ENCODE measurements at regions not wholly inside any gene's neighbourhood (a gene's known extent, or its start where the extent isn't known, plus 50 kb on each side); places are given as distances from the start of the nearest gene placed in this dataset.
"Not testable (repeated sequence)": the region's sequence is repeated elsewhere in the genome, so short reads cannot be mapped to it uniquely, and the experiment has no call there.

DNA sequence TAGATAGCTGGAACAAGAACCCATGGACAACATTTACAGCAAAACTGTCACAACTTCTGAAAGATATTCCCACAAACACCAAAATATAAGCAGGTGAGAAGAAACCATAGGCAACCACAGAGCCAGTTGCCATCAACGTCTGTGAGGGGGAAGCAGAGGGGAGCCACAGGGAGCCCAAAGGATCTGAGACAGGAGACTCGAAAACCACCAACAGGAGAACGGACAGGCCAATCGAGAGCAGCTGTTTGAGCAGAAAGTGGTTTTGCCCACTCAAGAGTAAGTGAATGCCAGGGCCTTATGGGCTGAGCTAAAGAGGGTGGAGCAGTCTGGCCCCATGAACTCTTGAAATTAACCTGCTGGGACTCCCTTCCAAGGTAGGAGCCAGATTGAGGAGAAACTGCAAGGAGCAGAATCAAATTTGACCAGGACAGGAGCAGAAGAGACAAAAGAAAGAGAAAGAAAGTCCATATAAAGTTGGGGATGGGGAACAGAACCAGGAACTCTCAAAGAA, 195.4 kb downstream of the ANKRD60 start:
- no peak for DNase-seq

DNA sequence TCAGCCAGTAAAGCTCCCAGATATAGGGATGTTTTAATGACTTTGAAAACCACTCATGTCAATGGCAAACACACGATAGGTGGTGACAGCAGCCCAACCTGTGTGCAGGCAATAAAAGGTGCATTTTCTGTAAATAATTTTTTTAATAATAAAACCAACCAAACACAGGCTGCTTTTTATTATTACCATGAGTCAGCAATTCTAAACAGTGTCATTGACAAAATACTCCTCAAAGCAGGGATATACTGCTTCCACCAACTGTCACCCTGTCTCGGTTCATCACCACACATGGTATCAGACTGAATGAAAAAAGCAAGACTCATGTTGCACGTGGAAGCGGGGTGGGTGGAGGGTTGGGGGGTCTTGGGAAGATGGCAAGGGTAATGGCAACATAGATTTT, 195.9 kb downstream of the ANKRD60 start:
- no peak for DNase-seq

GRCh38 chr20:58031350-58031749, 197.1 kb downstream of the ANKRD60 start:
- not testable (repeated sequence) for DNase-seq

- DNase-seq = no peak
Measured at GRCh38 chr20:58028123-58028522, 200.3 kb downstream of the ANKRD60 start.

GRCh38 chr20:58026361-58026760, 202.1 kb downstream of the ANKRD60 start:
- no peak for DNase-seq

- DNase-seq = no peak
Measured at GRCh38 chr20:58025233-58025632, 203.2 kb downstream of the ANKRD60 start.

DNA sequence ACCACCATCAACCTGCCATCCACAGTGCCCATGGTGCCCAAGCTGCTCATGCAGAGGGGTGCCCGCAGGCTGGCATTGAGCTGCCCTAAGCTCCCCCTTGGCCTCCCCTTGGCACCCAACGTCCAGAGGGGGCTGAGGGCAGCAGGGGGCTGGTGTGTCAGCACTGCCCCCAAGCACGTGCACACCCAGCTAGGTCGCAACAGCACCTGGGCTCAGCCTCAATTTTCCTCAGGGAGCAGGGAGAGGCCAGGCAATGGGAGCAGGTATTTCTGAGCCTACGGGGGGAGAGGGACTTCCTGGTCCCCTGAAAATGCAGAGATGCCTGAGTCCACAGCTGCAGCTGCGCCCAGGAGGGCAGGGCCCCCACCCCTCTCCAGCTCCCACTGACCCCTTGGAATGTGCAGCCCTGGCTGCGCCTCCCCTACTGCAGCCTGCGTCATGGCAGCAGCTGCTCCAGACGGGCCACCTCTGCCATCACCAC, 204.2 kb downstream of the ANKRD60 start:
- no peak for DNase-seq

GRCh38 chr20:58023781-58024180, 204.7 kb downstream of the ANKRD60 start:
- DNase-seq = no peak

DNA sequence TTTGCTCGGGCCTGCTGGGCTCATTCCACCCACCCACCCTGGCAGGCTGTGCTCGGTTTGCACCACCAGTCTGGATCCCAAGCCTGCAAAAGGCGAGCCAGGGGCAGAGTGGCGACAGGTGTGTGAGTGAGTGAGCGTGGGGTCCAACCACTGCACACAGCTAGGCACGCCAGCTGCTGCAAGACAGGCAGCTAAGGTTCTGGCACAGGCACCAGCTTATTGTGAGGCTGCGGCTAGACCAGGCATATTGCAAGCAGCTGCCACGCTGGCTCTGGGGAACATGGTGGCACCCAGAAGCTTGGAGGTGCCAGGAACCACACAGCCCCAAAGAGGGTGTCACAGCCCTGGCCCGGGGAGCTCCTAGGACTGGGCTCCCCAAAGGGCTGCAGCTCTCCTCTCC, 205.1 kb downstream of the ANKRD60 start:
- DNase-seq = no peak

GRCh38 chr20:58022711-58023110, 205.7 kb downstream of the ANKRD60 start:
- DNase-seq = no peak

GRCh38 chr20:58021481-58021880, 207.0 kb downstream of the ANKRD60 start:
- no peak for DNase-seq

GRCh38 chr20:58020656-58021454, 207.6 kb downstream of the ANKRD60 start:
- no peak for DNase-seq

DNA sequence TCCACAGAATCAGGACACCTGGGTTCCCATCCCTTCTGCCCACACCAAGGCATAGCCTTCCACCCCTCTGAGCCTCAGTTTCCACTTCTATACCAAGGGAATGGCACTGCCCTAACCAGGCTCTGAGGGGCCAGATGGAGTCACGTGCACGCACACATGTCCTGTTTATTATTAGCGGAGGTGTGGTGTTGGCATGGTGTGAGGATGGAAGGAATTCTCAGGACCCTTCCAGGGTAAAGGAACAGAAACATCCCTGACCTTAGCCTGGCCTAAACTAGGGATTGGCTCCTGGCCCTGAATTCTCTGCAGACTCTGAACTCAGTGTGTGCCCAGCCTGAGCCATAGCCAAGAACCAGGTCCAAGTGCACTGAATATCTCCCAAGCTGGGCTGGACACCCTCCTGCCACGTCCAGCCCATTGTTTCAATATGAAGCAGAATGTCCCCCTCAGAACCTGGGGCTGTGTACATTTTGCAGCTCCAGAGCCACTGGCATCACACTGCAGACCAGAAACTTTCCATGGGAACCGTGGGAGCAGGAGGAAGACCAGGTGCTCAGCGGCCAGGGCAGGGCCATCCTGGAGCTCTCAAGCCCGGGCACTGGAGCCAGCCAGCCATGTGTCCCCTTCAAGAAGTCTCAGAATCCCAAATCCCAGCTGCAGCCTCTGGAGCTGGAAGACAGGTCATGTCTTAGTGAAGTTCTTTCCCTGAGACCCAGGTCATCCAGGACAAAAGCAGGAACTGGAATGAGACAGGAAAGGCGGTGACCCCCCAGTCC, 208.4 kb downstream of the ANKRD60 start:
- no peak for DNase-seq

- no peak for DNase-seq
Measured at GRCh38 chr20:58019027-58019849, 209.2 kb downstream of the ANKRD60 start.

GRCh38 chr20:58018590-58018989, 209.9 kb downstream of the ANKRD60 start:
- no peak for DNase-seq

- DNase-seq = no peak
Measured at GRCh38 chr20:58017970-58018530, 210.4 kb downstream of the ANKRD60 start.

GRCh38 chr20:58017231-58017969, 211.1 kb downstream of the ANKRD60 start:
- no peak for DNase-seq

- DNase-seq = no peak
Measured at GRCh38 chr20:58016779-58017178, 211.7 kb downstream of the ANKRD60 start.

- no peak for DNase-seq
Measured at GRCh38 chr20:58014628-58015315, 213.7 kb downstream of the ANKRD60 start.

GRCh38 chr20:58012731-58013510, 215.5 kb downstream of the ANKRD60 start:
- DNase-seq = no peak

Measured in effector CD4-positive, alpha-beta T cell (primary cell).